Fibroblast of villous mesenchyme (primary cell): ENCODE measurements at regions not wholly inside any gene's neighbourhood (a gene's known extent, or its start where the extent isn't known, plus 50 kb on each side); places are given as distances from the start of the nearest gene placed in this dataset.

Experiments used
- DNase-seq: peaks from one replicate; pipeline ENCODE4 v3.0.0-alpha.2; 2010; ENCODE audit warnings: low read depth
- H3K4me3 ChIP-seq: 2 replicates; pipeline ENCODE4 v1.5.1; 2011; ENCODE audit warnings: low read depth, mild to moderate bottlenecking, low read length
- TF ChIP-seq, protein P1 (sequence below): IDR thresholded peaks from 2 replicates; pipeline ENCODE4 v1.5.1; 2012; ENCODE audit warnings: low read depth, mild to moderate bottlenecking, low read length; ENCODE audit not compliant: insufficient read depth

DNA sequence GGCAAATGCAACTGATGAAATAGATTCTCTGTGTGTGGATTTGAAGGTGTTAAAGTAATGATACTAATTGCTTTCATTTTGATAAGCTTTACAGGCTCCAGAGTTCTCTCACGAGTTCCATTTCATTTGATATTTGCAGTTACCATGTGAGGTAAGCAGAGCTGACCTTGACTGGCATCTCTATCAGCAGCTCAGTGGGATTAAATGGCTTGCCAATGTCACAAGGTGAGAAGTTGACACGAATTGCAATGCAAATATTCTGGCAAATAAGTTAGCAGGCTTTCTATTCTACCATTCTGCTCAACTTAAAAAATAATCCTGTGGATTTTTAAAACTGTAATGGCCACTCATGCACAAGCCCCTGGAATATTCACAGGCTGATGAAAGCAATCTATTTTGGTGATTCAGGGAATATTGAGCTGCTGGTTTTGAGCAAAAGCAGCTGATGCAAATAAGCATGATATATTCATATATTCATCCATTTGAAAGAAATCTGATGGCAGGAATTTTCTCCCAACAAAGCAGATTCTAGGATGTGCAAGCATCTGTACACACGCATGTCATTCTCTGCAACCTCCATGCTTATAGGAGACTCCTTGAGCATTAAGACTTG lies 64.5 kb upstream of the ANKRD1 start:
- TF ChIP-seq, protein P1, sequence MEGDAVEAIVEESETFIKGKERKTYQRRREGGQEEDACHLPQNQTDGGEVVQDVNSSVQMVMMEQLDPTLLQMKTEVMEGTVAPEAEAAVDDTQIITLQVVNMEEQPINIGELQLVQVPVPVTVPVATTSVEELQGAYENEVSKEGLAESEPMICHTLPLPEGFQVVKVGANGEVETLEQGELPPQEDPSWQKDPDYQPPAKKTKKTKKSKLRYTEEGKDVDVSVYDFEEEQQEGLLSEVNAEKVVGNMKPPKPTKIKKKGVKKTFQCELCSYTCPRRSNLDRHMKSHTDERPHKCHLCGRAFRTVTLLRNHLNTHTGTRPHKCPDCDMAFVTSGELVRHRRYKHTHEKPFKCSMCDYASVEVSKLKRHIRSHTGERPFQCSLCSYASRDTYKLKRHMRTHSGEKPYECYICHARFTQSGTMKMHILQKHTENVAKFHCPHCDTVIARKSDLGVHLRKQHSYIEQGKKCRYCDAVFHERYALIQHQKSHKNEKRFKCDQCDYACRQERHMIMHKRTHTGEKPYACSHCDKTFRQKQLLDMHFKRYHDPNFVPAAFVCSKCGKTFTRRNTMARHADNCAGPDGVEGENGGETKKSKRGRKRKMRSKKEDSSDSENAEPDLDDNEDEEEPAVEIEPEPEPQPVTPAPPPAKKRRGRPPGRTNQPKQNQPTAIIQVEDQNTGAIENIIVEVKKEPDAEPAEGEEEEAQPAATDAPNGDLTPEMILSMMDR = no peak
- no peak overlapping the region for H3K4me3 ChIP-seq
- no peak for DNase-seq

DNA sequence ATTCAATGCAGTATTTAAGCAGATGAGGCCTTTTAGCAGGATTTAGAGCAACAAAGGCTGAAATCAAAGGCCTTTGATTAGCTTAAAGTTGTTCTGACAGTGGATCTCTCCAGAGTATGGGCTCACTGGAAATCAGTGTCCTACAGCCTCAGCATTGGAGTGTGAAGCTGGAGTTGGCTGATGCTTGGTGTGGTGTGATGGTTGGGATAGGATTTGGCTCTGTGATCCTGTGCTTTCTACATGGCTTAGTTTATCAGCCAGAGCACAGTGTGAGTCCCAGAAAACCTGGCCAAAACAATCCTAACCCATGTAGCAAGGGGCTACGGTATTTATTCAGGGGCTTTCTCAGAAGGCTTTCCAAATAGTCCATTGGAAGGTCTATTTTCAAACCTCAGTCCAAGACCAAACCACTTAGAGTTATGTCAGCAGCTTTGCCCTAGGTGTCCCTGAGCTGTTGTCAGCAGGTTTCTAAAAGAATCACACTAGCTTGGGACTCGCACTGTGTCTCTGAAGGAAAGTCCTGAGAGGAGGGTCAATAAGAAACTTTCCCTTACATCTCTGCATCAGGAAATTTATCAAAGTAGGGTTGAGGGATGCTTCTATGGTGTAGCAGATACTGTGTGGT lies 65.4 kb upstream of the ANKRD1 start:
- DNase-seq = no peak
- TF ChIP-seq, protein P1 = no peak

DNA sequence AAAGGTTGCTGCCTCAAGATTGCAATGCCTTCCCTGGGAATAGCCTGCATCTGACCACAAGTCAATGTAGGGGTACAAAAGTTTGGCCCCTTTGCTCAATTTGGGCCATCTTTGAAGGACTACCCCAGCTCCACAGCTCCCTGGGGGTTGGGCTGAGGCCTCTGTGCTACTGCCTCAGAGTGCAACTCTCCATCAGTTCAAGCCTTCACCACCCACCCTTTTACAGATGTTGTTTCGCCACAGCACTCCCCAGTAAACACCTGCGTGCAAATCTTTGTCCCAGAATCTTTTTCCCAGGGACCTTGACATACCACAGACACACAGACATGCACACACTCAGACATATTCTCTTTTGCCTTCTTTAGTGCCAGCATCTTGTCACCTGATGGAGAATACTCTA lies 66.0 kb upstream of the ANKRD1 start:
- TF ChIP-seq, protein P1 = no peak
- no peak overlapping the region for H3K4me3 ChIP-seq
- DNase-seq = no peak

More for the DNA sequence above, 65.4 kb upstream of the ANKRD1 start:
- H3K4me3 ChIP-seq = no peak overlapping the region

DNA sequence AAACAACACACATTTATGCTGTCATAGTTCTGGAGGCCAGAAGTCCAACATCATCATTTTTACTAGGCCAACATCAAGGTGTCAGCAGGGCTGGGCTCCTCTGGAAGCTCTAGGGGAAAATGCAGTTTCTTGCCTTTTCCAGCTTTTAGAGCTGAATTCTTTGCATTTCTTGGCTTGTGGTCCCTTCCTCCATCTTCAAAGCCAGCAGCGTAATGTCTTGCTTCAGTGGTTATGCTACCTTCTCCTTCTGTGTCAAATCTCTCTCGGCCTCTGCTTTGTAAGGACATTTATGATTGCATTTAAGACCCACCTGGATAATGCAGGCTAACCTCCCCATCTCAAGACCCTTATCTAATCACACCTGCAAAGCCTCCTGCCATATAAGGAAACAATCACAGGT lies 66.5 kb upstream of the ANKRD1 start:
- TF ChIP-seq, protein P1 = no peak
- H3K4me3 ChIP-seq = no peak overlapping the region
- no peak for DNase-seq

DNA sequence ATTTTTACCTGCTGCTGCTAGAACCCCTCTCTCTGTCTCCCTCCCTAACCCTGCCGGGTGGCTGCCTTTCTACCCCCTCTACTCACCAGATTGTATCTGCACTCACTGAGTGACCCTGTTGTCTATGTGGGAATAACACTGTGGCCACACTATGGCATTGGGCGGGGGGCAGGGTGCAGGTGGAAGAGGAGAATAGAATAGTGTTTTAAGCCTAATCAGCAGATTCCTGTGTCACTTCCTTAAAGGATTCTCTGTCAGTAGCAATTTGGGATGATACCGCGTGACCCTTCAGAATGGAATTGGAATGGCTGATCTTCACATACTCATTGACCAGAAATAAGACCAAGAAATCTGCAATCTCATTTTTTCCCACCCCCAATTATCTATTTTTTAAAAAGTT lies 67.1 kb upstream of the ANKRD1 start:
- H3K4me3 ChIP-seq = no peak overlapping the region
- TF ChIP-seq, protein P1 = no peak
- no peak for DNase-seq

DNA sequence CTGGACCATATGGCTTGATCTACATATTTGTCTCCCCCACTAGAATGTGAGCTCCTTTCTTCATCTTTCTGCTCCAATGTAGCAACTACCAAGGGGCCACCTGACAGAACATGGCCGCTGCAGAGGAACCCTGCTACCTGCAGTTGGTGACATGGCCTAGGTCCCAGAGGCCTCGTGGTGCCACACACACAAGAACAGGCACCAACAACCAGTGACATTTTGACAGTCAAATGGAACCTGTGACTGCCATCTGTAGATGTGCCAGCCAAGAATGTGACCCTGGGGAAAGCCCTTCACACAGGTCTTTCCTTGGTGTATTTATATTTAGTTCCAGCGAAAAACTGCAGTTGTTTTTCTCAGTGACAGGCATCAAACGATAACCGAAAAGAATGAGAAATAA lies 67.9 kb upstream of the ANKRD1 start:
- TF ChIP-seq, protein P1 = no peak
- no peak overlapping the region for H3K4me3 ChIP-seq

DNA sequence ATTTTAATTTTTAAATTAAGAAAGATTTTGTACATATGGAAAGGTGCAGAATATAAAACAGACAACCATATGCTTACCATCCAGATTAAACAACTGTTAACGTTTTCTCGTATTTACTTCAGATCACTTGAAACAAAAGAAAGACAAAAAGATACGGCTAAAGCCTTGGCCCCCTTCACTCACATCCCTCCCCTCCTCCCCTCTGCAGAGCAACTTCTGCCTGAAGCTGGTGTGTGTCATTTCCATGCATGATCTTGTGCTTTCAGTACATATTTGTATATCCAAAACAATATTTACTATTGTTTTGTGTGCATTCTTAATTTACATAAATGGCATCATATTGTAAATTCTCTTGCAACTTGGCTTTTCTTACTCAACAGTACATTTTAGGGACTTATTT lies 68.5 kb upstream of the ANKRD1 start:
- H3K4me3 ChIP-seq = no peak overlapping the region
- DNase-seq = no peak
- TF ChIP-seq, protein P1 = no peak

More for the DNA sequence above, 67.9 kb upstream of the ANKRD1 start:
- DNase-seq = no peak
